Testis (tissue), 2 donors: ENCODE measurements at regions not wholly inside any gene's neighbourhood (a gene's known extent, or its start where the extent isn't known, plus 50 kb on each side); places are given as distances from the start of the nearest gene placed in this dataset.

Experiments
- CTCF ChIP-seq, 3 experiments: fragments of 450-650 bp in 2 of 3; fragments of 200-600 bp in 1 of 3; sonication (generic) in 1 of 3; IDR thresholded peaks; one replicate each; pipeline ENCODE4 v1.5.1; 2016 to 2019; ENCODE audit warnings: antibody characterized with exemption in 3 of 3, mild to moderate bottlenecking in 2 of 3, moderate library complexity in 1 of 3
- POLR2A ChIP-seq: fragments of 450-650 bp; IDR thresholded peaks from one replicate; pipeline ENCODE4 v1.6.1; 2017; ENCODE audit warnings: antibody characterized with exemption, mild to moderate bottlenecking, moderate library complexity

DNA sequence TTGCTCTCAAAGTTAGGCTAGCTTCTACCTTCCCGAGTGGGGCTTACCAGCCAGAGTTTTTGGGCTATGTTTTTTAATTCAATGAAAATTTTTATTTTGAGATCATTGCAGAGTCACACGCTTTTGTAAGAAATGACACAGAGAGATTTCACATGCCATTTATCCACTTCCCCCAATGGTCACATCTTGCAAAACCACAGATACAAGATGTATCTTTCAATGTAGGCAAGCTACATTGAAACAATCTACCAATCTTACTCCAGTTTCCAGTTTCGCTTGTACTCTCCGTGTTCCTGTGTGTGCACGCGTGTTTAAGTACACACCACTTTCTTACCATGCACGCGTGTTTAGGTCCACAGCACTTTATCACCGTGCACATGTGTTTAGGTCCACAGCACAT is 89.4 kb upstream of the LEP start:
- no peak for TF ChIP-seq POLR2A
- TF ChIP-seq CTCF (IDR thresholded peaks at IDR 0.05): no peak
